NB4 (cell line): ENCODE measurements at regions not wholly inside any gene's neighbourhood (a gene's known extent, or its start where the extent isn't known, plus 50 kb on each side); places are given as distances from the start of the nearest gene placed in this dataset.

Experiments
- DNase-seq: peaks from one replicate; pipeline ENCODE4 v3.0.0; 2010; ENCODE audit warnings: low read depth
- H3K4me3 ChIP-seq: one replicate; pipeline ENCODE4 v1.5.1; 2011; ENCODE audit warnings: mild to moderate bottlenecking, low read depth, low read length, moderate library complexity
- MYC ChIP-seq: IDR thresholded peaks from 2 replicates; pipeline ENCODE4 v1.6.1; 2011; ENCODE audit warnings: low read depth, low read length
- POLR2A ChIP-seq: IDR thresholded peaks from 2 replicates; pipeline ENCODE4 v1.6.1; 2011; ENCODE audit warnings: mild to moderate bottlenecking; ENCODE audit not compliant: insufficient read length; ENCODE audit errors: extremely low read depth
- TF ChIP-seq, protein P1 (sequence below): IDR thresholded peaks from 2 replicates; pipeline ENCODE4 v1.6.1; 2011; ENCODE audit warnings: low read depth, low read length
- TF ChIP-seq, protein P2 (sequence below): IDR thresholded peaks from one replicate; pipeline ENCODE4 v1.5.1; 2012; ENCODE audit warnings: low read depth, low read length

- TF ChIP-seq POLR2A, result no peak
- TF ChIP-seq, protein P1, sequence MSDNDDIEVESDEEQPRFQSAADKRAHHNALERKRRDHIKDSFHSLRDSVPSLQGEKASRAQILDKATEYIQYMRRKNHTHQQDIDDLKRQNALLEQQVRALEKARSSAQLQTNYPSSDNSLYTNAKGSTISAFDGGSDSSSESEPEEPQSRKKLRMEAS, result no peak
- TF ChIP-seq MYC, result no peak
- TF ChIP-seq, protein P2, sequence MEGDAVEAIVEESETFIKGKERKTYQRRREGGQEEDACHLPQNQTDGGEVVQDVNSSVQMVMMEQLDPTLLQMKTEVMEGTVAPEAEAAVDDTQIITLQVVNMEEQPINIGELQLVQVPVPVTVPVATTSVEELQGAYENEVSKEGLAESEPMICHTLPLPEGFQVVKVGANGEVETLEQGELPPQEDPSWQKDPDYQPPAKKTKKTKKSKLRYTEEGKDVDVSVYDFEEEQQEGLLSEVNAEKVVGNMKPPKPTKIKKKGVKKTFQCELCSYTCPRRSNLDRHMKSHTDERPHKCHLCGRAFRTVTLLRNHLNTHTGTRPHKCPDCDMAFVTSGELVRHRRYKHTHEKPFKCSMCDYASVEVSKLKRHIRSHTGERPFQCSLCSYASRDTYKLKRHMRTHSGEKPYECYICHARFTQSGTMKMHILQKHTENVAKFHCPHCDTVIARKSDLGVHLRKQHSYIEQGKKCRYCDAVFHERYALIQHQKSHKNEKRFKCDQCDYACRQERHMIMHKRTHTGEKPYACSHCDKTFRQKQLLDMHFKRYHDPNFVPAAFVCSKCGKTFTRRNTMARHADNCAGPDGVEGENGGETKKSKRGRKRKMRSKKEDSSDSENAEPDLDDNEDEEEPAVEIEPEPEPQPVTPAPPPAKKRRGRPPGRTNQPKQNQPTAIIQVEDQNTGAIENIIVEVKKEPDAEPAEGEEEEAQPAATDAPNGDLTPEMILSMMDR, result no peak
- DNase-seq, result no peak
Measured at GRCh38 chr6:163913045-163913444, 498.5 kb downstream of the QKI start.

GRCh38 chr6:163906006-163906710, 491.6 kb downstream of the QKI start:
- TF ChIP-seq, protein P2, result no peak
- TF ChIP-seq POLR2A (no peak), MYC (no peak)
- TF ChIP-seq, protein P1, result no peak
- DNase-seq, result no peak
- H3K4me3 ChIP-seq, result no peak overlapping the region

More at GRCh38 chr6:163913045-163913444, 498.5 kb downstream of the QKI start:
- no peak overlapping the region for H3K4me3 ChIP-seq

- no peak for DNase-seq
- TF ChIP-seq, protein P2, result no peak
- TF ChIP-seq POLR2A (no peak), MYC (no peak)
- TF ChIP-seq, protein P1, result no peak
- no peak overlapping the region for H3K4me3 ChIP-seq
Measured at GRCh38 chr6:163904186-163904585, 489.7 kb downstream of the QKI start.

GRCh38 chr6:163903541-163903940, 489.0 kb downstream of the QKI start:
- TF ChIP-seq, protein P1, result no peak
- TF ChIP-seq POLR2A, result no peak
- TF ChIP-seq MYC, result no peak
- TF ChIP-seq, protein P2, result no peak
- DNase-seq, result no peak
- H3K4me3 ChIP-seq, result no peak overlapping the region

GRCh38 chr6:163902993-163903392, 488.5 kb downstream of the QKI start:
- DNase-seq, result no peak
- H3K4me3 ChIP-seq, result no peak overlapping the region
- TF ChIP-seq MYC, result no peak
- TF ChIP-seq POLR2A, result no peak

DNA sequence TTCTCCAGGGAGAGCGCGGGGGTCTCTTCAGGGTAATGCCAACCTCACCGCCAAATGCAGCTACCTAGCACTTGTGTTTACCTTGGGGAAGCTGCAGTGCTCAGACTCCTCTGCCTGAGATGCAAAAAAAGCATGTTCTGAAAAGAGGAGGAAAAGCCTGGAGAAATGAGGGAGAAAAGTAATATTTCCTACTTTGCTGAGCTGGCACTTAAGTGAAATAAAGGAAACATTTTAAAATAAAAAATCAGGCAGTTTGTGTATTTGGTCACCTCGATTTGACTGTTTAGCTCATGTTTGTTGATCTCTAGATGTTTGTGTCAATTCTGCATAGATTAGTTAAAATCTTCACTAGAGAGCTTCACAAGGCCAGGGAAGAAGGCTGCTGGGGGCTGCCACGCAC, 487.2 kb downstream of the QKI start:
- TF ChIP-seq, protein P2, result no peak
- TF ChIP-seq POLR2A (no peak), MYC (no peak)
- TF ChIP-seq, protein P1, result no peak
- H3K4me3 ChIP-seq, result no peak overlapping the region
- no peak for DNase-seq
